ENCODE measurements at regions not wholly inside any gene's neighbourhood (a gene's known extent, or its start where the extent isn't known, plus 50 kb on each side); places are given as distances from the start of the nearest gene placed in this dataset.

GRCh38 chr9:95587021-95587964 lies 70.5 kb upstream of the PTCH1 start (continued):
- TF ChIP-seq XRCC3 (IDR thresholded peaks at IDR 0.05) (no peak), ZNF830 (CRISPR knock-in tag; IDR thresholded peaks at IDR 0.05) (no peak)

- in situ Hi-C loops (cut with MboI) (no loop called here), intact Hi-C loops (cut with micrococcal nuclease) (loop anchor here (10.0 kb wide), 1 partner anchor 152 kb away; no protein-coding TSS in a partner anchor)
- FAIRE-seq (no peak), DNase-seq (ENCODE audit: extremely low read depth in 1 of 4, low spot score in 3 of 4) (no peak), ATAC-seq (no peak)
- no peak overlapping the region for H2AFZ ChIP-seq (ENCODE audit: low read depth, low read length)
- H3K27me3 ChIP-seq (ENCODE audit: control insufficient read depth in 2 of 2, insufficient read depth in 2 of 2, low read length in 2 of 2) = peaks cover 46 to 67% of the 10 kb centered on the region in 2 experiments
- H3K4me1 ChIP-seq (replicated peaks in 1 of 2; ENCODE audit: control insufficient read depth in 2 of 2, insufficient read depth in 2 of 2, low read length in 2 of 2) = no peaks in the 10 kb centered on the region
- H4K20me1 ChIP-seq (replicated peaks; ENCODE audit: control insufficient read depth, insufficient read depth, low read length) = no peaks in the 10 kb centered on the region
- no TSS peak for BruUV-seq (replicated peaks)
- ChIA-PET CTCF (ENCODE audit: low intra/inter-chr PET ratio) (interaction anchor here (0.7 kb wide), 1 partner anchor 459 kb away, joined by 3 read pairs; no protein-coding TSS in a partner anchor), POLR2A (interaction anchor here (0.6 kb wide), 1 partner anchor 682 kb away, joined by 3 read pairs; no protein-coding TSS in a partner anchor)
- no peaks in the 10 kb centered on the region for H3K36me3 ChIP-seq (ENCODE audit: control insufficient read depth, insufficient read depth, low read length)
- TF ChIP-seq ZNF124 (CRISPR knock-in tag; IDR thresholded peaks at IDR 0.05) (no peak), CHD4 (IDR thresholded peaks at IDR 0.05; ENCODE audit: insufficient read depth, insufficient replicate concordance, low read depth, low read length, poor library complexity, severe bottlenecking) (no peak), WHSC1 (IDR thresholded peaks at IDR 0.05; ENCODE audit: low read length) (no peak), NFE2L1 (tag; IDR thresholded peaks at IDR 0.05; ENCODE audit: borderline replicate concordance, low read depth) (no peak), FIP1L1 (IDR thresholded peaks at IDR 0.05; ENCODE audit: low read depth, low read length, poor library complexity, severe bottlenecking) (no peak), ZNF3 (CRISPR knock-in tag; IDR thresholded peaks at IDR 0.05) (no peak), ARID1B (IDR thresholded peaks at IDR 0.05) (no peak), NFATC3 (IDR thresholded peaks at IDR 0.05) (no peak), JUND (IDR thresholded peaks at IDR 0.05; ENCODE audit: borderline replicate concordance, low read depth, low read length) (no peak), JUND (tag; IDR thresholded peaks at IDR 0.05; ENCODE audit: borderline replicate concordance, low read depth, low read length) (no peak), CCAR2 (IDR thresholded peaks at IDR 0.05; ENCODE audit: low read depth, low read length) (no peak), ZNF518B (CRISPR knock-in tag; IDR thresholded peaks at IDR 0.05) (no peak)
- no peak overlapping the region for H3K27ac ChIP-seq (ENCODE audit: extremely low read depth, low read depth, low read length)
- no peak overlapping the region for H3K4me3 ChIP-seq
- H3K9me3 ChIP-seq (replicated peaks; ENCODE audit: control insufficient read depth, insufficient read depth, low read depth, low read length) = no peaks in the 10 kb centered on the region
- no peaks in the 10 kb centered on the region for H3K79me2 ChIP-seq (ENCODE audit: control insufficient read depth, insufficient read depth, low read length)
- no peak overlapping the region for H3K9ac ChIP-seq (ENCODE audit: insufficient read depth in 1 of 2, low read depth in 2 of 2, low read length in 2 of 2)
- no peak overlapping the region for H3K4me2 ChIP-seq (ENCODE audit: insufficient read depth, low read length)
- no peaks in the 10 kb centered on the region for H3K9me1 ChIP-seq (ENCODE audit: control insufficient read depth, insufficient read depth, low read length)
- WGBS (ENCODE audit: insufficient coverage, low coverage, missing lambda C conversion rate) = under 1% methylated on average over 8 of the region's 8 CpGs
These were observed 69.6 kb upstream of the PTCH1 start for GRCh38 chr9:95586326-95586725.

All from K562 (cell line).